ENCODE measurements at regions not wholly inside any gene's neighbourhood (a gene's known extent, or its start where the extent isn't known, plus 50 kb on each side); places are given as distances from the start of the nearest gene placed in this dataset.

- DNase-seq: no peak
Measured at GRCh38 chr9:84136119-84136868, 155.7 kb downstream of the RMI1 start.

GRCh38 chr9:84137968-84138367 lies 157.4 kb downstream of the RMI1 start:
- no peak for DNase-seq

- DNase-seq: no peak
Measured at GRCh38 chr9:84138541-84138940, 157.9 kb downstream of the RMI1 start.

- peak; percentile 2 for DNase-seq
Measured at GRCh38 chr9:84139296-84140070, 158.9 kb downstream of the RMI1 start.

GRCh38 chr9:84140535-84141101 lies 160.0 kb downstream of the RMI1 start:
- no peak for DNase-seq

GRCh38 chr9:84141741-84142370 lies 161.3 kb downstream of the RMI1 start:
- DNase-seq: no peak

- DNase-seq: no peak
Measured at GRCh38 chr9:84145031-84145430, 164.4 kb downstream of the RMI1 start.

GRCh38 chr9:84145780-84146179 lies 165.2 kb downstream of the RMI1 start:
- DNase-seq: no peak

- DNase-seq: no peak
Measured at GRCh38 chr9:84146893-84147710, 166.5 kb downstream of the RMI1 start.

GRCh38 chr9:84151236-84151635 lies 170.6 kb downstream of the RMI1 start:
- DNase-seq: no peak

- DNase-seq: no peak
Measured at GRCh38 chr9:84151640-84152039, 171.0 kb downstream of the RMI1 start.

- DNase-seq: no peak
Measured at GRCh38 chr9:84152204-84152603, 171.6 kb downstream of the RMI1 start.

GRCh38 chr9:84153885-84154284 lies 173.3 kb downstream of the RMI1 start:
- no peak for DNase-seq

- DNase-seq: no peak
Measured at GRCh38 chr9:84154320-84154719, 173.7 kb downstream of the RMI1 start.

- no peak for DNase-seq
Measured at GRCh38 chr9:84163052-84163650, 177.4 kb downstream of the SLC28A3 start.

- DNase-seq: no peak
Measured at GRCh38 chr9:84166891-84167290, 173.7 kb downstream of the SLC28A3 start.

GRCh38 chr9:84169240-84169639 lies 171.3 kb downstream of the SLC28A3 start:
- DNase-seq: no peak

- peak; percentile 60 for DNase-seq
Measured at GRCh38 chr9:84170521-84171141, 169.9 kb downstream of the SLC28A3 start.

GRCh38 chr9:84173961-84174360 lies 166.6 kb downstream of the SLC28A3 start:
- no peak for DNase-seq

- no peak for DNase-seq
Measured at GRCh38 chr9:84174486-84174885, 166.1 kb downstream of the SLC28A3 start.

GRCh38 chr9:84177407-84177806 lies 163.2 kb downstream of the SLC28A3 start:
- DNase-seq: no peak

- no peak for DNase-seq
Measured at GRCh38 chr9:84179531-84179930, 161.0 kb downstream of the SLC28A3 start.

Data from NCI-H446 treated with DMSO at 0.1 percent for 48 hours (cell line).